ENCODE measurements at regions not wholly inside any gene's neighbourhood (a gene's known extent, or its start where the extent isn't known, plus 50 kb on each side); places are given as distances from the start of the nearest gene placed in this dataset.

DNA sequence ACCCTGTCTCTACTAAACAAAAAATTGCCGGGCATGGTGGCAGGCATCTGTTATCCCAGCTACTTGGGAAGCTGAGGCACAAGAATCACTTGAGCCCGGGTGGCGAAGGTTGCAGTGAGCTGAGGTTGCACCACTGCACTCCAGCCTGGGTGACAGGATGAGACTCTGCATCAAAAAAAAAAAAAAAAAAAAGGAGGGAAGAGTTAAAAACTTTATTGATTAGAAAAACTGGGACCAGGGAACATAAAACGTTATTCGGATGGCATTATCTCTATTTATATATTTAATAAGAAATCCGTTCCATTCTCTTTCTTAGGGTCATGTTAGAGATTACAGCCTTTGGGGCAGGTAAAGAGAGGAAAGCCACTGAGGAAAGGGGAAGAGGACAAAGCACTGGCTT lies 197.5 kb downstream of the BCR start:
- Histone ChIP-seq H3K4ac (ENCODE audit: low read depth, low read length) (no peak overlapping the region), H2AK9ac (replicated peaks; ENCODE audit: low read depth, low read length, poor library complexity) (no peak overlapping the region), H2AK5ac (ENCODE audit: low read depth, low read length) (no peak overlapping the region), H2BK120ac (ENCODE audit: low read depth, low read length) (no peak overlapping the region), H2BK5ac (ENCODE audit: low read depth, low read length, poor library complexity, severe bottlenecking) (no peak overlapping the region), H3K14ac (replicated peaks; ENCODE audit: low read depth, low read length) (no peak overlapping the region), H3K4me2 (ENCODE audit: low read depth, low read length) (no peak overlapping the region), H3K18ac (ENCODE audit: low read depth, low read length) (no peak overlapping the region), H3K27me3 (ENCODE audit: control insufficient read depth, insufficient read depth, low read length) (peaks cover 21% of the 10 kb centered on the region), H3K4me3 (ENCODE audit: insufficient read depth, low read depth, low read length) (no peak overlapping the region), H3K27ac (ENCODE audit: insufficient read depth, low read length) (no peak overlapping the region), H3K36me3 (ENCODE audit: control insufficient read depth, insufficient read depth, low read length) (no peaks in the 10 kb centered on the region), H3K9ac (ENCODE audit: low read depth, low read length) (no peak overlapping the region), H3K79me1 (ENCODE audit: low read depth in 1 of 2, low read length in 2 of 2) (no peaks in the 10 kb centered on the region), H3K9me1 (ENCODE audit: insufficient read depth, low read length) (no peaks in the 10 kb centered on the region), H2BK15ac (ENCODE audit: low read depth, low read length) (no peak overlapping the region), H3K4me1 (ENCODE audit: control insufficient read depth, insufficient read depth, low read length) (no peaks in the 10 kb centered on the region), H4K91ac (ENCODE audit: insufficient read depth, low read depth, low read length) (no peak overlapping the region), H4K5ac (ENCODE audit: low read depth, low read length) (no peak overlapping the region), H2AFZ (replicated peaks; ENCODE audit: low read length, poor library complexity) (no peak overlapping the region), H3K23ac (ENCODE audit: low read depth, low read length) (no peak overlapping the region), H3K9me3 (ENCODE audit: control insufficient read depth, insufficient read depth, low read length) (no peaks in the 10 kb centered on the region), H4K20me1 (ENCODE audit: insufficient read depth, low read length) (no peaks in the 10 kb centered on the region), H4K8ac (ENCODE audit: low read depth in 2 of 2, low read length in 2 of 2) (no peak overlapping the region), H3K56ac (ENCODE audit: extremely low read depth, insufficient read depth, low read length) (no peak overlapping the region), H2BK20ac (ENCODE audit: low read depth, low read length) (no peak overlapping the region)
- no peak for ATAC-seq (ENCODE audit: low read depth)
- in situ Hi-C loops (cut with MboI; ENCODE audit: low sequenced_read_pairs): no loop called here
- POLR2A ChIA-PET (ENCODE audit: unreplicated experiment): interaction anchor here (0.5 kb wide), 1 partner anchor 11 kb away, joined by 3 read pairs; no protein-coding TSS in a partner anchor
- intact Hi-C loops (cut with micrococcal nuclease): no loop called here
- DNase-seq: no peak
- no TSS peak for BruUV-seq (replicated peaks)
- dilution Hi-C loops (cut with HindIII; ENCODE audit: low sequenced_read_pairs, unreplicated experiment): no loop called here
- TF ChIP-seq, protein P1, sequence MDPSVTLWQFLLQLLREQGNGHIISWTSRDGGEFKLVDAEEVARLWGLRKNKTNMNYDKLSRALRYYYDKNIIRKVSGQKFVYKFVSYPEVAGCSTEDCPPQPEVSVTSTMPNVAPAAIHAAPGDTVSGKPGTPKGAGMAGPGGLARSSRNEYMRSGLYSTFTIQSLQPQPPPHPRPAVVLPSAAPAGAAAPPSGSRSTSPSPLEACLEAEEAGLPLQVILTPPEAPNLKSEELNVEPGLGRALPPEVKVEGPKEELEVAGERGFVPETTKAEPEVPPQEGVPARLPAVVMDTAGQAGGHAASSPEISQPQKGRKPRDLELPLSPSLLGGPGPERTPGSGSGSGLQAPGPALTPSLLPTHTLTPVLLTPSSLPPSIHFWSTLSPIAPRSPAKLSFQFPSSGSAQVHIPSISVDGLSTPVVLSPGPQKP (IDR thresholded peaks at IDR 0.05; ENCODE audit: borderline replicate concordance, low read depth, low read length): no peak
- no peak for TF ChIP-seq RCOR1 (IDR thresholded peaks at IDR 0.05; ENCODE audit: insufficient replicate concordance, low read length)
- TF ChIP-seq NFE2L2 (IDR thresholded peaks at IDR 0.05; ENCODE audit: low read depth, low read length): no peak
- CTCF ChIA-PET: no interaction called here
- no CpG with 5 or more reads among the region's 6 CpGs for WGBS, 2 experiments (ENCODE audit: extremely low coverage in 2 of 2, insufficient read length in 1 of 2)

Data from IMR-90 (cell line).